Activated gamma-delta T cell treated with Interleukin-2 at 50 U/mL for 16 hours (primary cell): ENCODE measurements at regions not wholly inside any gene's neighbourhood (a gene's known extent, or its start where the extent isn't known, plus 50 kb on each side); places are given as distances from the start of the nearest gene placed in this dataset.

Source experiments
- DNase-seq: peaks from one replicate; pipeline ENCODE4 v3.0.0-alpha.2; 2020

- DNase-seq, result no peak
Measured at GRCh38 chr22:49620666-49621065, 207.0 kb downstream of the BRD1 start.

DNA sequence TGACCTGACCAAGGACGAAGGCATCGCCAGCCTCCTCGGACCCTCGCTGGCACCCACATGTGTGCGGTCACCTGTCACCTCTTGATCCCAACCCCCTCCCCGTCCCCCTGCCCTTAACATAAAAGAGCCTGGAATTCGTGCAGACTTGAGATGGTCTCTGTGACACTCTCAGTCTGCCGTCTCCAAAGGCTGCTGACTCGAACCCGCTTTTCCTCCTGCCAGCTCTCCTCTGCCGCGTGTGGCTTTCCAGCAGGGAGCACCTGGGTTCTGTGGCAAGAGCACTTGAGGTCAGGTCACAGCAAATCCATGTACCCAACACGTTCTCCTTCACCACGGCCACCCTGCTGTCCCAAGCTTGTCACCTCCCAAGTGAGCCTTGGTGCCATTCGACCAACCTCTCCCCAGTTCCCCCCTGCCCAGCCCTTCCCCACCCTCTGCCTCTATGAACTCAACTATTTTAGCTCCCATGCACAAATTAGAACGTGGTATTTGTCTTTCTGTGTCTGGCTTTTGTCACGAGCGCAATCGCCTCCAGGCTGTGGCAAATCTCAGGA is 207.6 kb downstream of the BRD1 start:
- no peak for DNase-seq

GRCh38 chr22:49619301-49619700 is 208.4 kb downstream of the BRD1 start:
- DNase-seq, result no peak

GRCh38 chr22:49618677-49618953 is 209.1 kb downstream of the BRD1 start:
- DNase-seq, result no peak

GRCh38 chr22:49617866-49618676 is 209.6 kb downstream of the BRD1 start:
- DNase-seq, result no peak

DNA sequence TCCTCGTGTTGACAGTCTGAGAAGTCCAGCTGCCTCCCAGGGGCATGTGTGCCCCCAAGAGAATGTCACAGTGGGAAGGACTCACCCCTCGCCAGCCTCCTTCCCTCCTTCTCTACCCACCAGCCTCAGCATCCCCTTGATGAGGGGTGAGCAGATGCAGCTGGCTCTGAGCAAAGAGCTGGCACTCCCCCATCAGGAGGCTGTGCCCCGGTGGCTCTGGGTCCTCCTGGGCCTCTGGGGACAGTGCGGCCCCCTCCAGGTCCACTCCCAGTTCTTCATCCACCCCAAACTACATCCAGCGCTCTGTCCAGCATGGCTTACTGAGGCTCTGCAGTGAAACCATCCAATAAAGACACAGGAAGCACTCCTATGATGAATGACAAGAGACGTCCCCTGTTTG is 210.4 kb downstream of the BRD1 start:
- DNase-seq, result no peak

GRCh38 chr22:49616356-49617231 is 211.1 kb downstream of the BRD1 start:
- no peak for DNase-seq

GRCh38 chr22:49614966-49615965 is 212.4 kb downstream of the BRD1 start:
- DNase-seq, result no peak

- DNase-seq, result no peak
Measured at GRCh38 chr22:49613511-49614270, 214.0 kb downstream of the BRD1 start.

DNA sequence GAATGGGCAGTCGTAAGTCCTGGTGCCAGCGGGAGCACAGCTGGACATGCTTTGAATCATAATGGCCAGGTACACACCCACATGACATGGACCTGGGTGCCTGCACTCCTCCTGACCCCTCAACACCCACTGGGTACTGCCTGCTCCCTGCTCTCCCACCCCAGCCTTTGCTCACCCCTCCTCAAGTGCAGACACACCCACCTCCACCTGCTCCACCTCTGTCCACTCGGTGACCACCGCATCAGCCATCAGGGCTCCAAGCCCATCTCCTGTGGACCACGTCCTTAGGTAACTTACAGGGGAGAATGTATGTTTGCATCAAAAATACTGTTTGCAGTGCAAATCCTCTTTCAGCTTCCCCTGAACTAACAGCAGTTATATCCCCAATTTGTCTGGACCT is 214.6 kb downstream of the BRD1 start:
- DNase-seq, result no peak

DNA sequence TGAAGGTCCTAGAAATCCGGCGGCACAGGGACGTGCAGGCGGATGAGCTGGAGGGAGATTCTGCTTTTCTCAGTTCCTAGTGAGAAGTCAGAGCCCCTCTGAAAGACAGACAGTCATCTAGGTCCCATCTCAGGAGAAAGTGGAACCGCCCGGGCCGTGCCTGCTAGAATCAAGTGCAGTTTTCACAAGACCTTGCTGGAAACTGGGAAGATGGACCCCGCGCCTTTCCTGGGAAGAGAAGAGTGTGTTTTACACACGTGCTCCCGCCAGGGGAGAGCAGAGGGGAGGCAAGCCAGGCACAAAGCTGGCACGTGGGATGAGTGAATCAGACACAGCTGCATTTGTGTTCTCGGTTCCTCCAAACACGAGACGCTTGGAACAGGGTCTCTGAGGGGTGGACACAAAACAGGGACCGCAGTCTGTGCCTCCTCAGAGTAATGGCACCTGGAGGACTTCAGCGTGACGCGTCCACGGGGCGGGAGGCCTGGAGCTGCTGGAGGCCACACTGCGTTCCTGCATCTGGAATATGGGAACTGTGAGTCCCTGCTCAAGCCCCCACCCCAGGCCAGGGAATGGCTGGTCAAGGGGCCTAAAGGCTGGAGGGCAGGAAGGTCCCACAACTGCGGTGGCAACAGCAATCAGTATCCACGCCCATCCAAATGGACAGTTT is 218.3 kb downstream of the BRD1 start:
- no peak for DNase-seq

GRCh38 chr22:49608660-49609059 is 219.0 kb downstream of the BRD1 start:
- no peak for DNase-seq

DNA sequence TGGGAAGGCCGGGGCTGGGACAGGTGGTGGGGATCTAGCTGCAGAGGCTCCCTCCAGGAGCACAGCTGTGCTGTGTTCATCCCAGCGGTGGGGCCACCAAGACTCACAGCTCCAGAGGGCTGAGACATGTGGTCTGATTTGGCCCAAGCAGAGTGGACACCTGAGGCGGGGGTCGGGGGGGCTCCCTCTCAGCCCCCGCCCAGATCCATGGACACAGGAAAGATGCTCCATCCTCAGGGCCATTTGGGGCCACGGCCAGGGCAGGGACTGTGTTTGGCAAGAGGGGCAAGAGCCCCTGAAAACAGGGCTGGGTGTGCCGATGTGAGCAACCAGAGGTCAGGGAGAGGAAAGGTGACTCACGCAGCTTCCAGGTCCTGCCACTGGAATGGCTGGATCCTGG is 219.4 kb downstream of the BRD1 start:
- DNase-seq, result no peak

DNA sequence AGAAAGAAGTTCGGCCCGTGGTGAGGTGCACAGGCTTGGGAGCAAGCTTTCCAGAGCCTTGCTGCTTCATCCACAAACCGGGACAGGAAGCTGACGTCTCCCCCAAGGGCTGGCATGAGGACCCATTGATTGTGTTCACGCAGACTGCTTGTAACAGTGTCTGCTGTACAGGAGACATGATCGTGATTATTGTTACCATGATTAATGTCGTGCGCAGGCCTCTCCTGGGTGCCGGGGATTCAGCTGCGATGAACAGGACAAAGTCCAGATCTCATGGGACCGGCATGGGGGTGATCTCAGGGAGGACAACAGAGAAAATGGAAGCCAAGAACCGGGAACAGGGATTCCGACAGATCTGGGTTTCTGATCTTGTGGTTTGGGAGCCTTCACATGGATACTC is 219.9 kb downstream of the BRD1 start:
- DNase-seq, result no peak

DNA sequence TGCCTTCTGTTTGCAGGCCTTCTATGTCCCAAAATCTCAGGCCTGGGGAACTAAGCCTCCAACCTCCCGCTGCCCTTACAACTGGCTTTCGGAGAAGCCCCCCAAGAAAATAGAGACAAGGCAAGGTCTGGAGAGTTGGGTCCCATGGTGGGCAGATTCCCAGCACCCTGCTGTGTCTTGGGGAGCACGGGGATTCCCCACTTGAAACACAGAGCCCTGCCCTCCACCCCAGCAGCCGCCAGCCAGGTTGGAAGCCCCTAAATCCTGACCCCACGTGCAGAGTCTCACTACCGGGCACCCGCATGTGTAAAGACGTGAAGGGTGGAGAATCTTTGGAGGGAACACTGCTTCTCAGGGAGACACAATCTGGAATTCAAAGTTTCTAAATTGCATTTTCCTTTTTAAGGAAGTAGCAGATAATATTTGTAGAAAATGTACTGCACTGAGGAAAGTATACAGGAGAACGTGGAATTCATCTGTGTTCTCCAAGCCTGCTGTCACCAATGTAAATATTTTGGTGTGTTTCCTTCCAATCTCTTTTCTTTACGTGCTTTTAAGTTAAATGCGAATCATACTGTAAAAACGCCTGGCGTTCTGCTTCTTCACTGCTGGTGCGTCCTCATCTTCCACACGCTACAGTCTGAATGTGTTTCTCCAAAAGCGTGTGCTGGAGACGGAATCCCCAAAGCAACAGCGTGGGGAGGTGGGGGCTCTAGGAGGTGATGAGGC is 220.9 kb downstream of the BRD1 start:
- DNase-seq, result no peak

DNA sequence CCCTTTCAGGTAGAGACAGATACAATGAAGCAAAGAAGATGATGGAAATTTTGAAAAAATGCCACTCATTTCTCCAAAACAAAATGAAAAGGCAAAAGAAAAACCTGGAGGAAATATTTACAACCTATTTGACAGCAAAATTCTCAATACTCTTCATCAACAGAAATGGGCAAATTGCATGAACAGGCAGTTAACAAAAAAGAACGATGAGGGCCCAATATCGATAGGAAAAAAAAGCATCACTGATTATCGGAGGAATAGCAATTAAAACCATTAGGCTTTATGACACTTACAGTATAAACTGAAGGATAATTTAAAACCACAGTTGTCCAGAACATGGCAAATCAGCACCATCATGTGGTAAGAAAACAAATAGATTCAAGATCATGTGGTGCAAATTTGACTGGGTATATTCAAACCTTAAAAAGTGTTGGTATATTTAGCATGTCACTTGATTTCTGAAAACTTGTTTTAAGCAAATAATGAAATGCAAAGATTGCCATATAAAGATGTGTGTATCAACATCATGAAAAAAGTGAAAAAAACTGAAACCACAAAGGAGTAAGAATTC is 222.9 kb downstream of the BRD1 start:
- no peak for DNase-seq

GRCh38 chr22:49603016-49603415 is 224.7 kb downstream of the BRD1 start:
- no peak for DNase-seq

GRCh38 chr22:49602481-49602880 is 225.2 kb downstream of the BRD1 start:
- no peak for DNase-seq

DNA sequence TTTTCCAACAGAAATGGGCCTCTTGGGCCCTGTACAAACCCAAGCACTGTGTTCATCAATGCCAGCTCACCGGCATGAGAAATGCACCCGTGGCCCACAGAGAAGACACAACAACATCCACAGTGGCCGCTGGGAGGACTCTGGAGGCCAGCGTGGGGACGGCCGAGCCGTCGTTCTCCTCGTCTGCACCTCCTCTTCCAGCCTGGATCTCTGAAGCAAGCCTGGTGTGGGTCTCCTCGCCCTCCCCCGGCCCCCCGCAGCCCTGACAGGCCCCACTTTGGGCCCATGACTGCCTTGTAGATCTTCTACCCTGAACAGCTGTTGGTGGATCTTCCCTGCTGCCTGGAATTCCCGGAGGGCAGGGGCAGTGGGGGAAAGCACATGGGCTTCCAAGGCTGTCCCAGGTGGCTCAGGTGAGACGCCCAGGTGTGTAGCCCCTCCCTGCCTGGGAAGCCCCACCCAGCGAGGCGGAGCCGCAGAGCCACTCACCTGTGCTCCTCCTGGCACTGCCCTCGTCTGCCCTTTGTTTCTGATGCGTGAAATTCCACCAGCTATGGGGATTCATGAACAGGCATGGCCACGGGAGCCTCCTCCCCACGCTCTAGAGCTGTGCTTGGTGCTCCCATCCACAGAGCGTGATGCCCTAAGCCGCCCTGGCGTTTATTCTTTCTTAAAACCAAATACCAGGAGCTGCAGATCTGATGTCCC is 225.9 kb downstream of the BRD1 start:
- no peak for DNase-seq
